GM18951 (cell line): ENCODE measurements at regions not wholly inside any gene's neighbourhood (a gene's known extent, or its start where the extent isn't known, plus 50 kb on each side); places are given as distances from the start of the nearest gene placed in this dataset.

Experiments used
- POLR2A ChIP-seq: IDR thresholded peaks from 4 replicates; pipeline ENCODE4 v1.6.1; 2011; ENCODE audit warnings: mild to moderate bottlenecking; ENCODE audit not compliant: insufficient read length, insufficient read depth; ENCODE audit errors: extremely low read depth
- in situ Hi-C: fragments of 300-500 bp; cut with MboI; formaldehyde crosslinking; loops from one replicate; pipeline ENCODE4 v1.12.0; 2022; ENCODE audit warnings: low sequenced_read_pairs, mixed read lengths, inconsistent platforms; ENCODE audit not compliant: unreplicated experiment

- in situ Hi-C loops: no loop called here
- no peak for TF ChIP-seq POLR2A
Observed at GRCh38 chr5:96014395-96014794, 52.7 kb upstream of the ELL2 start.

GRCh38 chr5:96013254-96013653 lies 51.6 kb upstream of the ELL2 start:
- in situ Hi-C loops: no loop called here
- no peak for TF ChIP-seq POLR2A

- in situ Hi-C loops: no loop called here
- TF ChIP-seq POLR2A: no peak
Observed at GRCh38 chr5:96012399-96012798, 50.7 kb upstream of the ELL2 start.
